Right lobe of liver (tissue), 4 donors: ENCODE measurements at regions not wholly inside any gene's neighbourhood (a gene's known extent, or its start where the extent isn't known, plus 50 kb on each side); places are given as distances from the start of the nearest gene placed in this dataset.
A peak's percentile ranks its signal among the peaks of the same experiment; 100 is the strongest.

ENCODE experiments used
- POLR2A ChIP-seq: fragments of 450-650 bp; IDR thresholded peaks from one replicate; pipeline ENCODE4 v1.6.1; 2017; ENCODE audit warnings: antibody characterized with exemption, mild to moderate bottlenecking
- TF ChIP-seq, protein P1 (sequence below), 4 donors: fragments of 200-600 bp in 3 of 4; fragments of 450-650 bp in 1 of 4; IDR thresholded peaks; one replicate each; pipeline versions ENCODE4 v1.5.1 to v1.8.0; 2016 to 2022; ENCODE audit warnings: antibody characterized with exemption in 4 of 4, mild to moderate bottlenecking in 2 of 4
- donor health status: DM: no; HTN: no; CAD: no.
- donor health status: DM: no; HTN: no; CAD: no.
- donor health status: DM: no; HTN: yes; CAD: no.

DNA sequence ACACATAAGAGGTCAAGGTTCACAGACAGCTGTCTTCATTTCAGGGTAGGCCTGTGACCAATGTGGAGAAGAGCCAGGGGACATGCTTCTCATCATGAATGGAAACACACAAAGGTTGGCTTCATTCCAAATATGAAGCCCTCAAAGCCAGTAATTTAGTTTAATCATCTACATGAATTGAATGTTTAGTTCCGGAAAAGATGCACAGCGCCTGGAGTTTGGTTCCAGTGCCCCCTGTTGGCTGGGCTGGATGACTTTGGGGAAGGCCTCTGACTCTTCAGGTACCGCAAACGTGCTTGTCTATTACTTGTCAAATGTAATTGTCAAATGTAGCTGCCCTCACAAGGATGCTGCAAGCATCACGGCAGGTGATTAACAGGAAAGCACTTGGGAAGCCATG is 130.7 kb downstream of the ADRA2A start:
- TF ChIP-seq, protein P1, sequence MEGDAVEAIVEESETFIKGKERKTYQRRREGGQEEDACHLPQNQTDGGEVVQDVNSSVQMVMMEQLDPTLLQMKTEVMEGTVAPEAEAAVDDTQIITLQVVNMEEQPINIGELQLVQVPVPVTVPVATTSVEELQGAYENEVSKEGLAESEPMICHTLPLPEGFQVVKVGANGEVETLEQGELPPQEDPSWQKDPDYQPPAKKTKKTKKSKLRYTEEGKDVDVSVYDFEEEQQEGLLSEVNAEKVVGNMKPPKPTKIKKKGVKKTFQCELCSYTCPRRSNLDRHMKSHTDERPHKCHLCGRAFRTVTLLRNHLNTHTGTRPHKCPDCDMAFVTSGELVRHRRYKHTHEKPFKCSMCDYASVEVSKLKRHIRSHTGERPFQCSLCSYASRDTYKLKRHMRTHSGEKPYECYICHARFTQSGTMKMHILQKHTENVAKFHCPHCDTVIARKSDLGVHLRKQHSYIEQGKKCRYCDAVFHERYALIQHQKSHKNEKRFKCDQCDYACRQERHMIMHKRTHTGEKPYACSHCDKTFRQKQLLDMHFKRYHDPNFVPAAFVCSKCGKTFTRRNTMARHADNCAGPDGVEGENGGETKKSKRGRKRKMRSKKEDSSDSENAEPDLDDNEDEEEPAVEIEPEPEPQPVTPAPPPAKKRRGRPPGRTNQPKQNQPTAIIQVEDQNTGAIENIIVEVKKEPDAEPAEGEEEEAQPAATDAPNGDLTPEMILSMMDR (IDR thresholded peaks at IDR 0.05) = peak; percentile 10 to 24 (median 18)
- no peak for TF ChIP-seq POLR2A
